ENCODE measurements at regions not wholly inside any gene's neighbourhood (a gene's known extent, or its start where the extent isn't known, plus 50 kb on each side); places are given as distances from the start of the nearest gene placed in this dataset.

GRCh38 chr14:97930166-97930565 lies 1133.0 kb downstream of the VRK1 start:
- H3K9me3 ChIP-seq: no peaks in the 10 kb centered on the region
- no peak overlapping the region for H2AFZ ChIP-seq (ENCODE audit: low read depth)
- CTCF ChIA-PET: no interaction called here
- no peak overlapping the region for H3K4me2 ChIP-seq
- TF ChIP-seq FOXJ3 (CRISPR knock-in tag; IDR thresholded peaks at IDR 0.05): no peak
- TF ChIP-seq NRF1 (IDR thresholded peaks at IDR 0.05; ENCODE audit: low read depth, low read length): no peak
- no peak for TF ChIP-seq EZH2phosphoT487 (IDR thresholded peaks at IDR 0.05; ENCODE audit: borderline replicate concordance, low read depth)
- TF ChIP-seq IRF3 (IDR thresholded peaks at IDR 0.05; ENCODE audit: low read depth, low read length): no peak
- WGBS (ENCODE audit: low lambda C conversion rate): 17% methylated on average over 4 of the region's 8 CpGs
- no peak overlapping the region for H3K4me3 ChIP-seq (ENCODE audit: low read depth in 2 of 2, low read length in 1 of 2)
- no peaks in the 10 kb centered on the region; a peak in 1 of 4 replicates for H3K4me1 ChIP-seq (ENCODE audit: control insufficient read depth in 1 of 2, insufficient read depth in 2 of 2, low read depth in 1 of 2, low read length in 1 of 2)
- no peak overlapping the region for H3K27ac ChIP-seq (ENCODE audit: low read depth in 2 of 2, low read length in 1 of 2)
- H3K36me3 ChIP-seq (replicated peaks in 1 of 2; ENCODE audit: control insufficient read depth in 1 of 2, insufficient read depth in 2 of 2, low read length in 1 of 2): no peaks in the 10 kb centered on the region
- no peaks in the 10 kb centered on the region for H3K27me3 ChIP-seq (ENCODE audit: insufficient read depth)
- no peak overlapping the region for H3K9ac ChIP-seq
- POLR2A ChIA-PET: no interaction called here
- no peaks in the 10 kb centered on the region for H4K20me1 ChIP-seq (ENCODE audit: insufficient read depth)
- no peak for DNase-seq
- H3K79me2 ChIP-seq (ENCODE audit: insufficient read depth): no peaks in the 10 kb centered on the region
- no peaks in the 10 kb centered on the region for H3K9me2 ChIP-seq
- H3F3A ChIP-seq (replicated peaks; ENCODE audit: insufficient read depth): no peaks in the 10 kb centered on the region

- Histone ChIP-seq H3K9ac (no peak overlapping the region), H3K9me2 (no peaks in the 10 kb centered on the region), H3K36me3 (replicated peaks in 1 of 2; ENCODE audit: control insufficient read depth in 1 of 2, insufficient read depth in 2 of 2, low read length in 1 of 2) (no peaks in the 10 kb centered on the region), H3K4me1 (ENCODE audit: control insufficient read depth in 1 of 2, insufficient read depth in 2 of 2, low read depth in 1 of 2, low read length in 1 of 2) (no peaks in the 10 kb centered on the region; a peak in 1 of 4 replicates), H3K4me2 (no peak overlapping the region), H3K27me3 (ENCODE audit: insufficient read depth) (no peaks in the 10 kb centered on the region), H4K20me1 (ENCODE audit: insufficient read depth) (no peaks in the 10 kb centered on the region), H3K4me3 (ENCODE audit: low read depth in 2 of 2, low read length in 1 of 2) (no peak overlapping the region), H2AFZ (ENCODE audit: low read depth) (no peak overlapping the region), H3F3A (replicated peaks; ENCODE audit: insufficient read depth) (no peaks in the 10 kb centered on the region), H3K79me2 (ENCODE audit: insufficient read depth) (no peaks in the 10 kb centered on the region), H3K9me3 (no peaks in the 10 kb centered on the region), H3K27ac (ENCODE audit: low read depth in 2 of 2, low read length in 1 of 2) (no peak overlapping the region)
- no peak for DNase-seq
- TF ChIP-seq REST (IDR thresholded peaks at IDR 0.05; ENCODE audit: low read depth, low read length) (no peak), GATA2 (CRISPR knock-in tag; IDR thresholded peaks at IDR 0.05) (no peak), PBX3 (IDR thresholded peaks at IDR 0.05) (no peak), SMC3 (IDR thresholded peaks at IDR 0.05; ENCODE audit: low read depth, low read length) (no peak), TAF1 (IDR thresholded peaks at IDR 0.05; ENCODE audit: borderline replicate concordance, low read depth, low read length) (no peak), RAD21 (IDR thresholded peaks at IDR 0.05; ENCODE audit: low read length) (no peak), ELF1 (IDR thresholded peaks at IDR 0.05) (no peak)
- CTCF ChIA-PET: interaction anchor here (0.7 kb wide), 1 partner anchor 47 kb away, joined by 3 read pairs; no protein-coding TSS in a partner anchor
- POLR2A ChIA-PET: no interaction called here
- WGBS (ENCODE audit: low lambda C conversion rate): 12% methylated on average over 4 of the region's 4 CpGs
Measured at GRCh38 chr14:97931273-97931672, 1134.1 kb downstream of the VRK1 start.

All from SK-N-SH (cell line).